ENCODE measurements at regions not wholly inside any gene's neighbourhood (a gene's known extent, or its start where the extent isn't known, plus 50 kb on each side); places are given as distances from the start of the nearest gene placed in this dataset.

DNA sequence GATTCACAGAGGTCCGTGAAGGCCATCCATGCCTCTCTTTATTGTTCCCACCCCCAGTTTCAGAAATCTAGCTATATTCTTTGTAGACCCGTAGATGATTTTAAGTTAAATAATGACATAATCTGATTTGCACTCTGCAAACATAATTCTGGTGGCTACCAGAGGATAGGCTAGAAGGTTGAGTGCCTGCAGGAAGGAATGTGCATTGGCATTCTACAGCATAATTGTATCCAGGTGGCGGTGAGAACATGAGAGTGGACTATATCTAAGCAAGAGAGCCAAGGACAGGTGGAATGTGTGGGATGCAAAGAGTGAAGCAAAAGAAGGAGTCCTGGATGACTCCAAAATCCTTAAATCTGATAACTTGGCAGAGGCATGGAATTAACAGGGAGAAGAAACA, 298.5 kb upstream of the MME start:
- intact Hi-C loops (cut with micrococcal nuclease; ENCODE audit: unreplicated experiment): no loop called here
- ChIA-PET POLR2A (no interaction called here), CTCF (no interaction called here)
- Mint-ChIP-seq H3K9me3 (ENCODE audit: unreplicated experiment) (no peaks in the 10 kb centered on the region), H3K27ac (ENCODE audit: unreplicated experiment) (no peak overlapping the region), H3K27me3 (ENCODE audit: insufficient read depth, unreplicated experiment) (peaks cover 6% of the 10 kb centered on the region), H3K36me3 (ENCODE audit: insufficient read depth, unreplicated experiment) (no peaks in the 10 kb centered on the region), H3K4me3 (ENCODE audit: unreplicated experiment) (no peak overlapping the region), H3K4me1 (ENCODE audit: low read depth, unreplicated experiment) (no peaks in the 10 kb centered on the region)
- no peak for DNase-seq
- no peak overlapping the region for H3K4me3 ChIP-seq (ENCODE audit: low read depth, low read length)
- H3K9me3 ChIP-seq: no peaks in the 10 kb centered on the region
- TF ChIP-seq, protein P1, sequence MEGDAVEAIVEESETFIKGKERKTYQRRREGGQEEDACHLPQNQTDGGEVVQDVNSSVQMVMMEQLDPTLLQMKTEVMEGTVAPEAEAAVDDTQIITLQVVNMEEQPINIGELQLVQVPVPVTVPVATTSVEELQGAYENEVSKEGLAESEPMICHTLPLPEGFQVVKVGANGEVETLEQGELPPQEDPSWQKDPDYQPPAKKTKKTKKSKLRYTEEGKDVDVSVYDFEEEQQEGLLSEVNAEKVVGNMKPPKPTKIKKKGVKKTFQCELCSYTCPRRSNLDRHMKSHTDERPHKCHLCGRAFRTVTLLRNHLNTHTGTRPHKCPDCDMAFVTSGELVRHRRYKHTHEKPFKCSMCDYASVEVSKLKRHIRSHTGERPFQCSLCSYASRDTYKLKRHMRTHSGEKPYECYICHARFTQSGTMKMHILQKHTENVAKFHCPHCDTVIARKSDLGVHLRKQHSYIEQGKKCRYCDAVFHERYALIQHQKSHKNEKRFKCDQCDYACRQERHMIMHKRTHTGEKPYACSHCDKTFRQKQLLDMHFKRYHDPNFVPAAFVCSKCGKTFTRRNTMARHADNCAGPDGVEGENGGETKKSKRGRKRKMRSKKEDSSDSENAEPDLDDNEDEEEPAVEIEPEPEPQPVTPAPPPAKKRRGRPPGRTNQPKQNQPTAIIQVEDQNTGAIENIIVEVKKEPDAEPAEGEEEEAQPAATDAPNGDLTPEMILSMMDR (IDR thresholded peaks at IDR 0.05; ENCODE audit: insufficient read depth in 1 of 2, low read depth in 1 of 2, low read length in 1 of 2, severe bottlenecking in 1 of 2, unreplicated experiment in 1 of 2): no peak
- H3K27me3 ChIP-seq (replicated peaks; ENCODE audit: control insufficient read depth, insufficient read depth, low read length): no peaks in the 10 kb centered on the region
- no peaks in the 10 kb centered on the region for H3K4me1 ChIP-seq
- H3K36me3 ChIP-seq (ENCODE audit: control insufficient read depth, insufficient read depth, low read length): no peaks in the 10 kb centered on the region
- BruUV-seq (replicated peaks): no TSS peak

DNA sequence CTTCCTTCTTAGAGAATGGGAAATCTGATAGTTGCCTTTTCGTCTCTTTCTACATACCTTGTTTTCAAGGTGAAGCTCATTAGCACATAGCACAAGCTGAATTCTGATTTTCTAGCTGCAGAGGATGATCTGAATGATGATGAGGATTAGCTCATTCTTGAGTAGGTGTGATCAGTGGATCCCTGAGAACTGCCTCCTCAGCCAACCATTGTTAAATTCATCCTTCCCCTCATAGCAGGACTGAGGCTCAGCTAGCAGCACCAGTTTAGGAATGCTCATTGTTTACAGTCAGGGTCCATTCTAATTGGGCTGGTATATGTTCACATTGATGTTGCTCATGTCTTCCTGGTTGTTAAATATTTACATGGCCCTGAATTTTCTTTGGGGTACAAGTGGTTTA, 299.9 kb upstream of the MME start:
- CTCF ChIA-PET: no interaction called here

DNA sequence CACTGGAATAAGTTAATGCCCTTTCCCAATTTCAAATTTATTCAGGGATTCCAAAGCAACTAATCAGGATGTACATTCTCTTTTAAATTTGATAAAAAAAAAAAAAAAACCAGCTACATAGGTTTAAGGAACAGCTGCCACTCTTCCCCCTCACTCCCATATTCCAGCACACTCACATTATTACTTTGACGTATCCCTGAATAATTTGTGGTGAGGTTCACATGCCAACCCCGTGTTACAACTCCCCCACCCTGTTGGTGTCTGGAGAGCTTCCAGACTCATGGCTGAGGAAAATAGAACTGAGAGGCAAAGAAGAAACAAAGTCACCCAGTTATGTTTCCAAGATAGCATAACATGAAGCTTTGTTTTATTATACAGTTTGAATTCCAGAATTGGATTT, 300.5 kb upstream of the MME start:
- ChIA-PET POLR2A (no interaction called here), CTCF (no interaction called here)
- Histone ChIP-seq H3K36me3 (ENCODE audit: control insufficient read depth, insufficient read depth, low read length) (no peaks in the 10 kb centered on the region), H3K9me3 (no peaks in the 10 kb centered on the region), H3K4me1 (no peaks in the 10 kb centered on the region), H3K27me3 (replicated peaks; ENCODE audit: control insufficient read depth, insufficient read depth, low read length) (no peaks in the 10 kb centered on the region), H3K4me3 (ENCODE audit: low read depth, low read length) (no peak overlapping the region)
- Mint-ChIP-seq H3K4me3 (ENCODE audit: unreplicated experiment) (no peak overlapping the region), H3K27me3 (ENCODE audit: insufficient read depth, unreplicated experiment) (peaks cover 6% of the 10 kb centered on the region), H3K36me3 (ENCODE audit: insufficient read depth, unreplicated experiment) (no peaks in the 10 kb centered on the region), H3K27ac (ENCODE audit: unreplicated experiment) (no peak overlapping the region), H3K9me3 (ENCODE audit: unreplicated experiment) (no peaks in the 10 kb centered on the region), H3K4me1 (ENCODE audit: low read depth, unreplicated experiment) (no peaks in the 10 kb centered on the region)
- DNase-seq: no peak
- intact Hi-C loops (cut with micrococcal nuclease; ENCODE audit: unreplicated experiment): no loop called here
- TF ChIP-seq, protein P1 (IDR thresholded peaks at IDR 0.05; ENCODE audit: insufficient read depth in 1 of 2, low read depth in 1 of 2, low read length in 1 of 2, severe bottlenecking in 1 of 2, unreplicated experiment in 1 of 2): no peak
- no TSS peak for BruUV-seq (replicated peaks)

More for the DNA sequence above, 299.9 kb upstream of the MME start:
- Mint-ChIP-seq H3K36me3 (ENCODE audit: insufficient read depth, unreplicated experiment) (no peaks in the 10 kb centered on the region), H3K9me3 (ENCODE audit: unreplicated experiment) (no peaks in the 10 kb centered on the region), H3K4me1 (ENCODE audit: low read depth, unreplicated experiment) (no peaks in the 10 kb centered on the region), H3K27me3 (ENCODE audit: insufficient read depth, unreplicated experiment) (peaks cover 6% of the 10 kb centered on the region), H3K27ac (ENCODE audit: unreplicated experiment) (no peak overlapping the region), H3K4me3 (ENCODE audit: unreplicated experiment) (no peak overlapping the region)
- no peaks in the 10 kb centered on the region for H3K9me3 ChIP-seq
- DNase-seq: no peak
- no peaks in the 10 kb centered on the region for H3K27me3 ChIP-seq (replicated peaks; ENCODE audit: control insufficient read depth, insufficient read depth, low read length)
- no peak overlapping the region for H3K4me3 ChIP-seq (ENCODE audit: low read depth, low read length)
- intact Hi-C loops (cut with micrococcal nuclease; ENCODE audit: unreplicated experiment): no loop called here
- no peaks in the 10 kb centered on the region for H3K36me3 ChIP-seq (ENCODE audit: control insufficient read depth, insufficient read depth, low read length)
- POLR2A ChIA-PET: no interaction called here
- TF ChIP-seq, protein P1 (IDR thresholded peaks at IDR 0.05; ENCODE audit: insufficient read depth in 1 of 2, low read depth in 1 of 2, low read length in 1 of 2, severe bottlenecking in 1 of 2, unreplicated experiment in 1 of 2): no peak
- BruUV-seq (replicated peaks): no TSS peak
- H3K4me1 ChIP-seq: no peaks in the 10 kb centered on the region
